ENCODE measurements at regions not wholly inside any gene's neighbourhood (a gene's known extent, or its start where the extent isn't known, plus 50 kb on each side); places are given as distances from the start of the nearest gene placed in this dataset.

GRCh38 chr6:24053057-24053456 is 73.0 kb upstream of the NRSN1 start:
- TF ChIP-seq, protein P1, sequence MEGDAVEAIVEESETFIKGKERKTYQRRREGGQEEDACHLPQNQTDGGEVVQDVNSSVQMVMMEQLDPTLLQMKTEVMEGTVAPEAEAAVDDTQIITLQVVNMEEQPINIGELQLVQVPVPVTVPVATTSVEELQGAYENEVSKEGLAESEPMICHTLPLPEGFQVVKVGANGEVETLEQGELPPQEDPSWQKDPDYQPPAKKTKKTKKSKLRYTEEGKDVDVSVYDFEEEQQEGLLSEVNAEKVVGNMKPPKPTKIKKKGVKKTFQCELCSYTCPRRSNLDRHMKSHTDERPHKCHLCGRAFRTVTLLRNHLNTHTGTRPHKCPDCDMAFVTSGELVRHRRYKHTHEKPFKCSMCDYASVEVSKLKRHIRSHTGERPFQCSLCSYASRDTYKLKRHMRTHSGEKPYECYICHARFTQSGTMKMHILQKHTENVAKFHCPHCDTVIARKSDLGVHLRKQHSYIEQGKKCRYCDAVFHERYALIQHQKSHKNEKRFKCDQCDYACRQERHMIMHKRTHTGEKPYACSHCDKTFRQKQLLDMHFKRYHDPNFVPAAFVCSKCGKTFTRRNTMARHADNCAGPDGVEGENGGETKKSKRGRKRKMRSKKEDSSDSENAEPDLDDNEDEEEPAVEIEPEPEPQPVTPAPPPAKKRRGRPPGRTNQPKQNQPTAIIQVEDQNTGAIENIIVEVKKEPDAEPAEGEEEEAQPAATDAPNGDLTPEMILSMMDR (IDR thresholded peaks at IDR 0.05) = no peak
- TF ChIP-seq POLR2A (IDR thresholded peaks at IDR 0.05) (no peak), EP300 (IDR thresholded peaks at IDR 0.05) (no peak)

All from tibial nerve (tissue), 4 donors.